Choroid plexus epithelial cell (primary cell): ENCODE measurements at regions not wholly inside any gene's neighbourhood (a gene's known extent, or its start where the extent isn't known, plus 50 kb on each side); places are given as distances from the start of the nearest gene placed in this dataset.

Experiments
- DNase-seq: peaks from one replicate; pipeline ENCODE4 v3.0.0-alpha.2; 2010; ENCODE audit warnings: low read depth
- H3K4me3 ChIP-seq: 2 replicates; pipeline ENCODE4 v1.5.1; 2011; ENCODE audit warnings: low read depth, mild to moderate bottlenecking, control low read depth, low read length, moderate library complexity
- TF ChIP-seq, protein P1 (sequence below): conservative IDR thresholded peaks from 2 replicates; pipeline ENCODE4 v1.5.1; 2011; ENCODE audit warnings: low read depth, mild to moderate bottlenecking, control low read depth, inconsistent platforms, low read length, moderate library complexity

- H3K4me3 ChIP-seq, result no peak overlapping the region
- DNase-seq, result no peak
- TF ChIP-seq, protein P1, sequence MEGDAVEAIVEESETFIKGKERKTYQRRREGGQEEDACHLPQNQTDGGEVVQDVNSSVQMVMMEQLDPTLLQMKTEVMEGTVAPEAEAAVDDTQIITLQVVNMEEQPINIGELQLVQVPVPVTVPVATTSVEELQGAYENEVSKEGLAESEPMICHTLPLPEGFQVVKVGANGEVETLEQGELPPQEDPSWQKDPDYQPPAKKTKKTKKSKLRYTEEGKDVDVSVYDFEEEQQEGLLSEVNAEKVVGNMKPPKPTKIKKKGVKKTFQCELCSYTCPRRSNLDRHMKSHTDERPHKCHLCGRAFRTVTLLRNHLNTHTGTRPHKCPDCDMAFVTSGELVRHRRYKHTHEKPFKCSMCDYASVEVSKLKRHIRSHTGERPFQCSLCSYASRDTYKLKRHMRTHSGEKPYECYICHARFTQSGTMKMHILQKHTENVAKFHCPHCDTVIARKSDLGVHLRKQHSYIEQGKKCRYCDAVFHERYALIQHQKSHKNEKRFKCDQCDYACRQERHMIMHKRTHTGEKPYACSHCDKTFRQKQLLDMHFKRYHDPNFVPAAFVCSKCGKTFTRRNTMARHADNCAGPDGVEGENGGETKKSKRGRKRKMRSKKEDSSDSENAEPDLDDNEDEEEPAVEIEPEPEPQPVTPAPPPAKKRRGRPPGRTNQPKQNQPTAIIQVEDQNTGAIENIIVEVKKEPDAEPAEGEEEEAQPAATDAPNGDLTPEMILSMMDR, result no peak
Observed at GRCh38 chr13:103250071-103250470, 183.9 kb upstream of the SLC10A2 start.

DNA sequence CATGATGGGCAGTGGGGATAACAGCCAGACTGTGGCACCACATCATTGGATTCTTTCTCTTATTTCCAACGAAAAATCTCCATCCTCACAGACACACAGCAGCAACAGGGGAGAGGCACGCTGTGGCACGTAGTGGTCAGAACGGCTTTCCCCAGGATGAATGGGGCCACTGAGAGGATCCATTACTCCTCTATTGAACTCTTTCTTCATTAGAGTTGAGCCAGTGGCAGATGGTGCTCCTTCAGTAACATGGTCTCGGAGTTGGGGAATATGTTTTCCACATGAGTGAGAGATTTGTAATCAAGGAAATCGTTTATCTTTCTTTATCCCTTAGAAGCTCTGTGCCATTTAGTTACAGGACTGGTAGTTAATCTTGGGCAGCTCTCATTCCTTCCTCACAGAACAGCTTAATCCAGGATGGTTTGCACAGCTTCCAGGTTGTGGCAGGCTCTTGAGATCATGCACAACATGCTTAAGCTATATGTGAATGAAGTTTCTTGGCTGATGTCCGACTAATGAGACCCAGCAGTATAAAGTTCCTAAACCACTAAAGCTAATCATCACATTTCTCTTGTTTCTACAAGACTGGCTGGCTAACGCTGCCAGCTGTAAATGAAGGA is 180.5 kb upstream of the SLC10A2 start:
- H3K4me3 ChIP-seq, result no peak overlapping the region
- TF ChIP-seq, protein P1, result no peak
- no peak for DNase-seq

DNA sequence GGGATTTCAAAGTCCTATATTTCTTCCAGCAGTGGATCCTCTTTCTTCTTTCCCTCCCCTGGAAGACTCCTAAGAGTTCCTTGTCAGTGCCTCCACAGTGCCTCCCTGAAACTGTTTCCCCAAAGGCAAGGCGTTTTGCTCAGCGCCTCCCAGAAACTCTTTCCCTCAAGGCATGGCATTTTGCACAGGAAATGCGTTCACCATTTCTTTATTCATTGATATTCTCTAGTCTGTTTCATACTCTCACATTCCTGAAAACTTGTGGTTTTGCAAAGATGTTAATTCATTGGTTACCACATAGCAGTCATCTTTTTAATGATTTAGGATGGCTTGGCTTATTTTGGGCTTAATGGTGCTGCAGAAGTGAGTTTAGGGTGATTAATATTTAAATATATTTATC is 177.3 kb upstream of the SLC10A2 start:
- no peak for DNase-seq
- no peak overlapping the region for H3K4me3 ChIP-seq
- TF ChIP-seq, protein P1, result no peak

- TF ChIP-seq, protein P1, result no peak
- DNase-seq, result no peak
- H3K4me3 ChIP-seq, result no peak overlapping the region
Observed at GRCh38 chr13:103238441-103238840, 172.2 kb upstream of the SLC10A2 start.

DNA sequence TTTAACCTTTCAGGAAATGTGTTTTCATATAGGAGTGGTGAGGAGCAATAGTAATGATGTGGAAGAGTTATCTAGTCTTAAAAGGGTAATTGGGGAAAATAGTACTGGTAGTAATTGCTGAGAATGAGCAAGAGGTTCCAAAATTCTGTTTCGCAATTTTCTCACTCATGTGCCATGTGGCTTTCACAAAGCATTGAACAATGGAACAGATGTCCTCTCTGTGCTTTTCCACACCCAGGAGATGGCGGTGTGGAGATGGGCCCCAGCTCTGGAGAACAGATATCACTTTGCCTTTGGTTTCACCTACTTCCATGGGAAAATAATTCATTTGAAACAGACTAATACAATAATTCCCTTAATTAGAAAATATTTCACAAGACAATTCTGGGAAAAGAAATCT is 170.0 kb upstream of the SLC10A2 start:
- TF ChIP-seq, protein P1, result peak; percentile 58
- DNase-seq, result peak; percentile 32
- no peak overlapping the region for H3K4me3 ChIP-seq

GRCh38 chr13:103229674-103230073 is 163.5 kb upstream of the SLC10A2 start:
- TF ChIP-seq, protein P1, result no peak
- H3K4me3 ChIP-seq, result no peak overlapping the region
- peak; percentile 4 for DNase-seq

- TF ChIP-seq, protein P1, result no peak
- no peak for DNase-seq
- no peak overlapping the region for H3K4me3 ChIP-seq
Observed at GRCh38 chr13:103224804-103225203, 158.6 kb upstream of the SLC10A2 start.
